ENCODE measurements at regions not wholly inside any gene's neighbourhood (a gene's known extent, or its start where the extent isn't known, plus 50 kb on each side); places are given as distances from the start of the nearest gene placed in this dataset.

GRCh38 chr5:117587111-117587510 is 1012.5 kb upstream of the SEMA6A start:
- TF ChIP-seq, protein P1, sequence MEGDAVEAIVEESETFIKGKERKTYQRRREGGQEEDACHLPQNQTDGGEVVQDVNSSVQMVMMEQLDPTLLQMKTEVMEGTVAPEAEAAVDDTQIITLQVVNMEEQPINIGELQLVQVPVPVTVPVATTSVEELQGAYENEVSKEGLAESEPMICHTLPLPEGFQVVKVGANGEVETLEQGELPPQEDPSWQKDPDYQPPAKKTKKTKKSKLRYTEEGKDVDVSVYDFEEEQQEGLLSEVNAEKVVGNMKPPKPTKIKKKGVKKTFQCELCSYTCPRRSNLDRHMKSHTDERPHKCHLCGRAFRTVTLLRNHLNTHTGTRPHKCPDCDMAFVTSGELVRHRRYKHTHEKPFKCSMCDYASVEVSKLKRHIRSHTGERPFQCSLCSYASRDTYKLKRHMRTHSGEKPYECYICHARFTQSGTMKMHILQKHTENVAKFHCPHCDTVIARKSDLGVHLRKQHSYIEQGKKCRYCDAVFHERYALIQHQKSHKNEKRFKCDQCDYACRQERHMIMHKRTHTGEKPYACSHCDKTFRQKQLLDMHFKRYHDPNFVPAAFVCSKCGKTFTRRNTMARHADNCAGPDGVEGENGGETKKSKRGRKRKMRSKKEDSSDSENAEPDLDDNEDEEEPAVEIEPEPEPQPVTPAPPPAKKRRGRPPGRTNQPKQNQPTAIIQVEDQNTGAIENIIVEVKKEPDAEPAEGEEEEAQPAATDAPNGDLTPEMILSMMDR (IDR thresholded peaks at IDR 0.05), result no peak
- no peak for TF ChIP-seq POLR2AphosphoS5 (IDR thresholded peaks at IDR 0.05)
